Left lung (tissue), 4 donors: ENCODE measurements at regions not wholly inside any gene's neighbourhood (a gene's known extent, or its start where the extent isn't known, plus 50 kb on each side); places are given as distances from the start of the nearest gene placed in this dataset.

ENCODE experiments used
- ATAC-seq: fragments of 200-7000 bp; cut with Tn5 transposase; one replicate; pipeline ENCODE4 v1.9.1; 2020; ENCODE audit warnings: moderate library complexity
- DNase-seq, 4 donors: peaks; one replicate each; pipeline ENCODE4 v3.0.0-alpha.2; 2013 to 2020
- H3K27ac ChIP-seq, 2 donors: fragments of 200-600 bp; sonication (generic) in 1 of 2; one replicate each; pipeline versions ENCODE4 v1.5.0 to v1.8.0; 2020 to 2021
- H3K27me3 ChIP-seq, 2 donors: fragments of 200-600 bp; sonication (generic) in 1 of 2; one replicate each; pipeline versions ENCODE4 v1.5.0 to v1.8.0; 2020 to 2021
- H3K36me3 ChIP-seq, 2 donors: fragments of 200-600 bp; sonication (generic) in 1 of 2; one replicate each; pipeline versions ENCODE4 v1.5.0 to v1.8.0; 2020 to 2021
- H3K4me1 ChIP-seq, 2 donors: fragments of 200-600 bp; one replicate each; pipeline ENCODE4 v1.8.0; 2021
- H3K4me3 ChIP-seq, 2 donors: fragments of 200-600 bp; sonication (generic) in 1 of 2; one replicate each; pipeline versions ENCODE4 v1.5.0 to v1.8.0; 2020 to 2021; ENCODE audit warnings: mild to moderate bottlenecking in 1 of 2
- H3K9me3 ChIP-seq, 2 donors: fragments of 200-600 bp; sonication (generic) in 1 of 2; one replicate each; pipeline versions ENCODE4 v1.5.0 to v1.8.0; 2020 to 2021
- intact Hi-C, 2 donors: fragments of 100-400 bp; cut with DNase I; formaldehyde crosslinking; loops; one replicate each; pipeline versions ENCODE4 v1.11.2 to v1.14.2; 2022
- TF ChIP-seq, protein P1 (sequence below), 2 donors: fragments of 200-600 bp; sonication (generic) in 1 of 2; IDR thresholded peaks; one replicate each; pipeline versions ENCODE4 v1.5.0 to v1.8.0; 2021; ENCODE audit warnings: antibody characterized with exemption in 2 of 2
- donor health status: DM: no; HTN: yes; CAD: no.
- donor health status: DM: no; HTN: no; CAD: no.

DNA sequence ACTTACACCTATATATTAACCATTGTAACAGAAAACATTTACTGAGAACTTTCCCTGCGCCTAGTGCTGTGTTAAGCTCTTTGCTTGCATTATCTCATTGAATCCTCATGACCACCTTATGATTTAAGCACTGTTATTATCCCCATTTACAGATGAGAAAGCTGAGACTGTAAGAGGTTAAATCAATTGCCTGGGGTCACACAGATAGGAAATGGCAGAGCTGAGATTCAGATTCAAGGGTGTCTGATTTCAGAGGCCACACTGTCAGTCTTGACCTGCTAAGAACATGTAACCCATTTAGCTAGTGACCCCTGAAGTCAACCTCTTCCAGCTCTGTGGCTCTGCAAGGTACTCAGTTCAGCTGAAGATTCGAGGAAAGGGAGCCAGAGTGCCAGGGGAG, 143.9 kb downstream of the TLE3 start:
- H3K9me3 ChIP-seq, result no peaks in the 10 kb centered on the region
- ATAC-seq, result no peak
- H3K27me3 ChIP-seq, result no peaks in the 10 kb centered on the region
- intact Hi-C loops, result no loop called here
- H3K4me3 ChIP-seq, result no peak overlapping the region
- no peak for DNase-seq
- no peaks in the 10 kb centered on the region for H3K4me1 ChIP-seq
- H3K27ac ChIP-seq, result no peak overlapping the region
- no peaks in the 10 kb centered on the region for H3K36me3 ChIP-seq
- TF ChIP-seq, protein P1, sequence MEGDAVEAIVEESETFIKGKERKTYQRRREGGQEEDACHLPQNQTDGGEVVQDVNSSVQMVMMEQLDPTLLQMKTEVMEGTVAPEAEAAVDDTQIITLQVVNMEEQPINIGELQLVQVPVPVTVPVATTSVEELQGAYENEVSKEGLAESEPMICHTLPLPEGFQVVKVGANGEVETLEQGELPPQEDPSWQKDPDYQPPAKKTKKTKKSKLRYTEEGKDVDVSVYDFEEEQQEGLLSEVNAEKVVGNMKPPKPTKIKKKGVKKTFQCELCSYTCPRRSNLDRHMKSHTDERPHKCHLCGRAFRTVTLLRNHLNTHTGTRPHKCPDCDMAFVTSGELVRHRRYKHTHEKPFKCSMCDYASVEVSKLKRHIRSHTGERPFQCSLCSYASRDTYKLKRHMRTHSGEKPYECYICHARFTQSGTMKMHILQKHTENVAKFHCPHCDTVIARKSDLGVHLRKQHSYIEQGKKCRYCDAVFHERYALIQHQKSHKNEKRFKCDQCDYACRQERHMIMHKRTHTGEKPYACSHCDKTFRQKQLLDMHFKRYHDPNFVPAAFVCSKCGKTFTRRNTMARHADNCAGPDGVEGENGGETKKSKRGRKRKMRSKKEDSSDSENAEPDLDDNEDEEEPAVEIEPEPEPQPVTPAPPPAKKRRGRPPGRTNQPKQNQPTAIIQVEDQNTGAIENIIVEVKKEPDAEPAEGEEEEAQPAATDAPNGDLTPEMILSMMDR (IDR thresholded peaks at IDR 0.05), result no peak

DNA sequence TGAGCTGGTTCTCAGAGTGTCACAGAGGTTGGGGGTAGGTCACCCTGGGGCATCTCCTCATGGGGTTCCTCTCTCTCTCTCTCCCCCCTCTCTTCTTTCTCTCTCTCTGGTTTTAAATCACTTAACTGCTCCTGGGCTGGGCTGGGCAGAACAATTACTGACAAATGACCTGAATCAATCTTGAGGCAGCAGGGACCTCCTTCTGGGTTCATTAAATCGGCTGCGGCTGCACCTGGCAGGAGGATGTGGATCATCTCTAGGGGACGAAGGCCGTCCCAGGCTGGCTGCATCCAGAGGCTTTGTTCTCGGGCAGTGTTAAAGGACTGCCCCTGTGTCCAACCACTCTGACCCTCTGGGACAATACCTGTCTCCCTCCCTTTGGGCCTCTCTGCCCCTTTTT, 143.1 kb downstream of the TLE3 start:
- Histone ChIP-seq H3K9me3 (no peaks in the 10 kb centered on the region), H3K36me3 (no peaks in the 10 kb centered on the region), H3K27ac (no peak overlapping the region), H3K4me3 (no peak overlapping the region), H3K4me1 (no peaks in the 10 kb centered on the region), H3K27me3 (no peaks in the 10 kb centered on the region)
- DNase-seq (no peak), ATAC-seq (no peak)
- TF ChIP-seq, protein P1 (IDR thresholded peaks at IDR 0.05), result no peak
- intact Hi-C loops, result no loop called here

DNA sequence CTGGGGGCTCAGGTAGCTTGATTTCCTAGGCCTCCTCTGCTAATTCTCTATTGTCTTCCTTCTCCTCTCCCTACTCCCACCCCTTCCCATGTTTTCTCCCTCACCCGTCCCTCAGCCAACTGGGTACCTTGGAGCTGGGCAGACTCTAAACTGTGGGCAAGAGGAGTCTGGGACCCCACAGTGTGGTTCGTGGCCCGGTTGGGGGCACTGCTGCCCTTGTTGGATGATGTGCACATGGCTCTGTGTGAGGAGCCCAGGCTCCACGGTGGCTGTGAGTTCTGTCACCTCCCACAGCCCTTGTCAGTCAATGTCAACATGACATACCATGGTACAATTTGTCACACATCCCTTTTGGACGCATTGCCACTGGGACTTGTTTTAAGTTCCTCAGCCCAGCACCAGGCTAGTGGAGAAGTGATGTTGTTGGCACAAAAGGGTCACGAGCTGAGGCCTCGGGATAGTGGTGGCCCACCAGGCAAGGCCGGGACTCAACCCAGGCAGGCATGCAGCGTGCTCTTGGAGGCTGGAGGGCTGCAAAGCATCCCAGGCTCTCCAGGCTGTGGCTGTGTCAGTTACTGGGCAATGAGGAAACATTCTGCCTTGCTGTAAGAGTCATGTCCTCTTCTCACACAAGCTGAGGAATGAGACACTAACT, 142.3 kb downstream of the TLE3 start:
- DNase-seq (no peak), ATAC-seq (no peak)
- Histone ChIP-seq H3K27ac (no peak overlapping the region), H3K9me3 (no peaks in the 10 kb centered on the region), H3K27me3 (no peaks in the 10 kb centered on the region), H3K4me1 (no peaks in the 10 kb centered on the region), H3K36me3 (no peaks in the 10 kb centered on the region), H3K4me3 (no peak overlapping the region)
- TF ChIP-seq, protein P1 (IDR thresholded peaks at IDR 0.05), result no peak
- intact Hi-C loops, result no loop called here

DNA sequence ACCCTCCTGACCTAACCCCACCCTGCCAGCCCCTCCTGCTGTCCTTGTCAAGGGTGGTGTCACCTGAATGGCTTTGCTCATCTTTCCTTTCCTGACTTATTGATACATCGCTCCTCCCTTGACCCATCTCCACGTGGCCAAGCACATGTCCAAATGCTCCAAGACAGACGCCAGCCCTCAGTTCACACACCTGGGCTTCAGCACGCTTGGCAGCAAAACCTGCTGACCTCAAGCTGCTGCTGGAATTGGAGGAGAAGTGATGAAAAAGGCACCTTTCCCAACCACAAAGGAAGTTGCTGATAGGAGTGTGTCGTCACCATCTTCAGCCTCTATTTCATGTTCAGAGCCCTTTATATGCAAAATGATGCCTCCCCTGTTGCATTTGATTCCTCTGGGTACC, 141.3 kb downstream of the TLE3 start:
- intact Hi-C loops, result no loop called here
- no peak for DNase-seq
- no peaks in the 10 kb centered on the region for H3K4me1 ChIP-seq
- TF ChIP-seq, protein P1 (IDR thresholded peaks at IDR 0.05), result no peak
- no peak for ATAC-seq
- no peaks in the 10 kb centered on the region for H3K9me3 ChIP-seq
- H3K36me3 ChIP-seq, result no peaks in the 10 kb centered on the region
- no peaks in the 10 kb centered on the region for H3K27me3 ChIP-seq
- H3K4me3 ChIP-seq, result no peak overlapping the region
- no peak overlapping the region for H3K27ac ChIP-seq

DNA sequence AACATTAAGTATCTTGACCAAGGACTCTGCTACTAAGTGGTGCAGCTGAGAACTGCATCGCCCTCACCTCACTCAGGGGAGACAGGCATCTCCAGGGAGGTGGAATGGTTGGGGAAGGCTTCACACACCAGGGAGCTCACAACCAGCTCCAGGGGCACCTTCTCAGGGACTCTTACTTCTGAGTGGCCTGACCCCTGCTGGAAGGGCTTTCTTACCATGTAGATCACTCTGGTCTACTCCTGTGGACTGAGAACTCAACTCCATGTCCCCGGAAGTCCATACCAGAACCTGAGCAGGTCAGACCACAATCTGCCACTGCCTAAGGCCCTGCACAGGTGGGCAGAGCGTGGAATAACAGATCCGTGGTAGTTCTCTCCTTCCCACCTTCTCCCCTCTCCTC, 140.5 kb downstream of the TLE3 start:
- Histone ChIP-seq H3K9me3 (no peaks in the 10 kb centered on the region), H3K36me3 (no peaks in the 10 kb centered on the region), H3K4me1 (no peaks in the 10 kb centered on the region), H3K27ac (no peak overlapping the region), H3K4me3 (no peak overlapping the region), H3K27me3 (no peaks in the 10 kb centered on the region)
- ATAC-seq (no peak), DNase-seq (no peak)
- TF ChIP-seq, protein P1 (IDR thresholded peaks at IDR 0.05), result no peak
- intact Hi-C loops, result no loop called here
